GM19043 (cell line): ENCODE measurements at regions not wholly inside any gene's neighbourhood (a gene's known extent, or its start where the extent isn't known, plus 50 kb on each side); places are given as distances from the start of the nearest gene placed in this dataset.
"Not testable (repeated sequence)": the region's sequence is repeated elsewhere in the genome, so short reads cannot be mapped to it uniquely, and the experiment has no call there.

Source experiments
- ATAC-seq: cut with Tn5 transposase; IDR thresholded peaks from one replicate; pipeline ENCODE4 v1.9.1; 2021; ENCODE audit warnings: low read depth; ENCODE audit not compliant: unreplicated experiment

- ATAC-seq, result no peak
Observed at GRCh38 chr1:70737125-70737524, 310.5 kb downstream of the PTGER3 start.

GRCh38 chr1:70738624-70739023 lies 309.0 kb downstream of the PTGER3 start:
- no peak for ATAC-seq

GRCh38 chr1:70745199-70745598 lies 302.4 kb downstream of the PTGER3 start:
- ATAC-seq, result no peak

GRCh38 chr1:70746062-70746461 lies 301.6 kb downstream of the PTGER3 start:
- not testable (repeated sequence) for ATAC-seq

- ATAC-seq, result not testable (repeated sequence)
Observed at GRCh38 chr1:70747123-70747522, 300.5 kb downstream of the PTGER3 start.

- ATAC-seq, result not testable (repeated sequence)
Observed at GRCh38 chr1:70751676-70752287, 295.8 kb downstream of the PTGER3 start.

- ATAC-seq, result no peak
Observed at GRCh38 chr1:70754701-70755100, 292.9 kb downstream of the PTGER3 start.

- ATAC-seq, result no peak
Observed at GRCh38 chr1:70760154-70760553, 287.5 kb downstream of the PTGER3 start.

- no peak for ATAC-seq
Observed at GRCh38 chr1:70762386-70762785, 285.2 kb downstream of the PTGER3 start.

GRCh38 chr1:70764747-70765146 lies 282.9 kb downstream of the PTGER3 start:
- ATAC-seq, result no peak

- ATAC-seq, result no peak
Observed at GRCh38 chr1:70767377-70767776, 280.2 kb downstream of the PTGER3 start.

GRCh38 chr1:70768216-70768615 lies 279.4 kb downstream of the PTGER3 start:
- ATAC-seq, result no peak

- ATAC-seq, result no peak
Observed at GRCh38 chr1:70778056-70778762, 269.4 kb downstream of the PTGER3 start.

GRCh38 chr1:70778934-70779333 lies 268.7 kb downstream of the PTGER3 start:
- ATAC-seq, result no peak

- ATAC-seq, result no peak
Observed at GRCh38 chr1:70779571-70779970, 268.0 kb downstream of the PTGER3 start.

GRCh38 chr1:70785287-70785686 lies 262.3 kb downstream of the PTGER3 start:
- no peak for ATAC-seq

- no peak for ATAC-seq
Observed at GRCh38 chr1:70790232-70790923, 257.2 kb downstream of the PTGER3 start.

GRCh38 chr1:70795064-70795463 lies 252.6 kb downstream of the PTGER3 start:
- not testable (repeated sequence) for ATAC-seq

- not testable (repeated sequence) for ATAC-seq
Observed at GRCh38 chr1:70796298-70796697, 251.3 kb downstream of the PTGER3 start.

- not testable (repeated sequence) for ATAC-seq
Observed at GRCh38 chr1:70802625-70803024, 245.0 kb downstream of the PTGER3 start.

GRCh38 chr1:70805641-70806040 lies 242.0 kb downstream of the PTGER3 start:
- no peak for ATAC-seq
